ENCODE measurements at regions not wholly inside any gene's neighbourhood (a gene's known extent, or its start where the extent isn't known, plus 50 kb on each side); places are given as distances from the start of the nearest gene placed in this dataset.

GRCh38 chr18:67250776-67251424 lies 265.6 kb downstream of the DSEL start:
- no peak overlapping the region for H3K4me3 ChIP-seq (ENCODE audit: low read length in 3 of 3)
- no peak overlapping the region for H3K9ac ChIP-seq (ENCODE audit: low read depth in 1 of 3, low read length in 3 of 3)
- H3K9me3 ChIP-seq (ENCODE audit: control insufficient read depth in 3 of 3, low read length in 3 of 3), result no peaks in the 10 kb centered on the region
- H3K27ac ChIP-seq (ENCODE audit: low read depth, low read length), result no peak overlapping the region
- H3K4me1 ChIP-seq (ENCODE audit: control insufficient read depth in 3 of 3, insufficient read depth in 3 of 3, low read length in 3 of 3), result no peaks in the 10 kb centered on the region
- no peaks in the 10 kb centered on the region for H3K27me3 ChIP-seq (ENCODE audit: control insufficient read depth in 3 of 3, insufficient read depth in 3 of 3, low read length in 3 of 3)
- H3K36me3 ChIP-seq (ENCODE audit: control insufficient read depth in 3 of 3, insufficient read depth in 3 of 3, low read length in 3 of 3), result no peaks in the 10 kb centered on the region

- Histone ChIP-seq H3K27ac (ENCODE audit: low read depth, low read length) (no peak overlapping the region), H3K4me3 (ENCODE audit: low read length in 3 of 3) (peak overlapping the region in 1 of 3 donors; percentile 38), H3K9me3 (ENCODE audit: control insufficient read depth in 3 of 3, low read length in 3 of 3) (no peaks in the 10 kb centered on the region), H3K9ac (ENCODE audit: low read depth in 1 of 3, low read length in 3 of 3) (peak overlapping the region in 1 of 3 donors; percentile 3), H3K27me3 (ENCODE audit: control insufficient read depth in 3 of 3, insufficient read depth in 3 of 3, low read length in 3 of 3) (no peaks in the 10 kb centered on the region), H3K4me1 (ENCODE audit: control insufficient read depth in 3 of 3, insufficient read depth in 3 of 3, low read length in 3 of 3) (no peaks in the 10 kb centered on the region), H3K36me3 (ENCODE audit: control insufficient read depth in 3 of 3, insufficient read depth in 3 of 3, low read length in 3 of 3) (no peaks in the 10 kb centered on the region)
Measured at GRCh38 chr18:67243799-67244587, 272.5 kb downstream of the DSEL start.

- Histone ChIP-seq H3K4me3 (ENCODE audit: low read length in 3 of 3) (no peak overlapping the region), H3K9ac (ENCODE audit: low read depth in 1 of 3, low read length in 3 of 3) (no peak overlapping the region), H3K27me3 (ENCODE audit: control insufficient read depth in 3 of 3, insufficient read depth in 3 of 3, low read length in 3 of 3) (no peaks in the 10 kb centered on the region), H3K27ac (ENCODE audit: low read depth, low read length) (no peak overlapping the region), H3K4me1 (ENCODE audit: control insufficient read depth in 3 of 3, insufficient read depth in 3 of 3, low read length in 3 of 3) (no peaks in the 10 kb centered on the region), H3K36me3 (ENCODE audit: control insufficient read depth in 3 of 3, insufficient read depth in 3 of 3, low read length in 3 of 3) (no peaks in the 10 kb centered on the region), H3K9me3 (ENCODE audit: control insufficient read depth in 3 of 3, low read length in 3 of 3) (no peaks in the 10 kb centered on the region)
Measured at GRCh38 chr18:67242001-67242400, 274.5 kb downstream of the DSEL start.

- H3K4me1 ChIP-seq (ENCODE audit: control insufficient read depth in 3 of 3, insufficient read depth in 3 of 3, low read length in 3 of 3), result no peaks in the 10 kb centered on the region
- no peaks in the 10 kb centered on the region for H3K36me3 ChIP-seq (ENCODE audit: control insufficient read depth in 3 of 3, insufficient read depth in 3 of 3, low read length in 3 of 3)
Measured at GRCh38 chr18:67241299-67241698, 275.2 kb downstream of the DSEL start.

GRCh38 chr18:67239826-67240225 lies 276.7 kb downstream of the DSEL start:
- H3K9ac ChIP-seq (ENCODE audit: low read depth in 1 of 3, low read length in 3 of 3), result no peak overlapping the region

More at GRCh38 chr18:67241299-67241698, 275.2 kb downstream of the DSEL start:
- Histone ChIP-seq H3K27me3 (ENCODE audit: control insufficient read depth in 3 of 3, insufficient read depth in 3 of 3, low read length in 3 of 3) (no peaks in the 10 kb centered on the region), H3K27ac (ENCODE audit: low read depth, low read length) (no peak overlapping the region), H3K9me3 (ENCODE audit: control insufficient read depth in 3 of 3, low read length in 3 of 3) (no peaks in the 10 kb centered on the region), H3K9ac (ENCODE audit: low read depth in 1 of 3, low read length in 3 of 3) (no peak overlapping the region), H3K4me3 (ENCODE audit: low read length in 3 of 3) (no peak overlapping the region)

GRCh38 chr18:67232991-67233390 lies 283.5 kb downstream of the DSEL start:
- H3K4me3 ChIP-seq (ENCODE audit: low read length in 3 of 3), result no peak overlapping the region
- H3K27ac ChIP-seq (ENCODE audit: low read depth, low read length), result no peak overlapping the region
- H3K4me1 ChIP-seq (ENCODE audit: control insufficient read depth in 3 of 3, insufficient read depth in 3 of 3, low read length in 3 of 3), result no peaks in the 10 kb centered on the region
- no peaks in the 10 kb centered on the region for H3K36me3 ChIP-seq (ENCODE audit: control insufficient read depth in 3 of 3, insufficient read depth in 3 of 3, low read length in 3 of 3)
- no peaks in the 10 kb centered on the region for H3K9me3 ChIP-seq (ENCODE audit: control insufficient read depth in 3 of 3, low read length in 3 of 3)
- no peak overlapping the region for H3K9ac ChIP-seq (ENCODE audit: low read depth in 1 of 3, low read length in 3 of 3)
- no peaks in the 10 kb centered on the region for H3K27me3 ChIP-seq (ENCODE audit: control insufficient read depth in 3 of 3, insufficient read depth in 3 of 3, low read length in 3 of 3)

More at GRCh38 chr18:67239826-67240225, 276.7 kb downstream of the DSEL start:
- Histone ChIP-seq H3K9me3 (ENCODE audit: control insufficient read depth in 3 of 3, low read length in 3 of 3) (no peaks in the 10 kb centered on the region), H3K4me1 (ENCODE audit: control insufficient read depth in 3 of 3, insufficient read depth in 3 of 3, low read length in 3 of 3) (no peaks in the 10 kb centered on the region), H3K4me3 (ENCODE audit: low read length in 3 of 3) (no peak overlapping the region), H3K27me3 (ENCODE audit: control insufficient read depth in 3 of 3, insufficient read depth in 3 of 3, low read length in 3 of 3) (no peaks in the 10 kb centered on the region), H3K36me3 (ENCODE audit: control insufficient read depth in 3 of 3, insufficient read depth in 3 of 3, low read length in 3 of 3) (no peaks in the 10 kb centered on the region), H3K27ac (ENCODE audit: low read depth, low read length) (no peak overlapping the region)

- Histone ChIP-seq H3K9ac (ENCODE audit: low read depth in 1 of 3, low read length in 3 of 3) (no peak overlapping the region), H3K27ac (ENCODE audit: low read depth, low read length) (no peak overlapping the region), H3K36me3 (ENCODE audit: control insufficient read depth in 3 of 3, insufficient read depth in 3 of 3, low read length in 3 of 3) (no peaks in the 10 kb centered on the region), H3K4me3 (ENCODE audit: low read length in 3 of 3) (no peak overlapping the region), H3K4me1 (ENCODE audit: control insufficient read depth in 3 of 3, insufficient read depth in 3 of 3, low read length in 3 of 3) (no peaks in the 10 kb centered on the region), H3K27me3 (ENCODE audit: control insufficient read depth in 3 of 3, insufficient read depth in 3 of 3, low read length in 3 of 3) (no peaks in the 10 kb centered on the region), H3K9me3 (ENCODE audit: control insufficient read depth in 3 of 3, low read length in 3 of 3) (no peaks in the 10 kb centered on the region)
Measured at GRCh38 chr18:67232406-67232805, 284.1 kb downstream of the DSEL start.

- H3K27ac ChIP-seq (ENCODE audit: low read depth, low read length), result no peak overlapping the region
- H3K4me3 ChIP-seq (ENCODE audit: low read length in 3 of 3), result no peak overlapping the region
- H3K27me3 ChIP-seq (ENCODE audit: control insufficient read depth in 3 of 3, insufficient read depth in 3 of 3, low read length in 3 of 3), result no peaks in the 10 kb centered on the region
- no peaks in the 10 kb centered on the region for H3K4me1 ChIP-seq (ENCODE audit: control insufficient read depth in 3 of 3, insufficient read depth in 3 of 3, low read length in 3 of 3)
- H3K36me3 ChIP-seq (ENCODE audit: control insufficient read depth in 3 of 3, insufficient read depth in 3 of 3, low read length in 3 of 3), result no peaks in the 10 kb centered on the region
- H3K9ac ChIP-seq (ENCODE audit: low read depth in 1 of 3, low read length in 3 of 3), result no peak overlapping the region
- H3K9me3 ChIP-seq (ENCODE audit: control insufficient read depth in 3 of 3, low read length in 3 of 3), result no peaks in the 10 kb centered on the region
Measured at GRCh38 chr18:67222887-67223286, 293.6 kb downstream of the DSEL start.

GRCh38 chr18:67219821-67220220 lies 296.7 kb downstream of the DSEL start:
- Histone ChIP-seq H3K27me3 (ENCODE audit: control insufficient read depth in 3 of 3, insufficient read depth in 3 of 3, low read length in 3 of 3) (no peaks in the 10 kb centered on the region), H3K27ac (ENCODE audit: low read depth, low read length) (no peak overlapping the region), H3K9ac (ENCODE audit: low read depth in 1 of 3, low read length in 3 of 3) (no peak overlapping the region), H3K36me3 (ENCODE audit: control insufficient read depth in 3 of 3, insufficient read depth in 3 of 3, low read length in 3 of 3) (no peaks in the 10 kb centered on the region), H3K9me3 (ENCODE audit: control insufficient read depth in 3 of 3, low read length in 3 of 3) (no peaks in the 10 kb centered on the region), H3K4me1 (ENCODE audit: control insufficient read depth in 3 of 3, insufficient read depth in 3 of 3, low read length in 3 of 3) (no peaks in the 10 kb centered on the region), H3K4me3 (ENCODE audit: low read length in 3 of 3) (no peak overlapping the region)

- no peaks in the 10 kb centered on the region for H3K9me3 ChIP-seq (ENCODE audit: control insufficient read depth in 3 of 3, low read length in 3 of 3)
Measured at GRCh38 chr18:67218556-67218955, 298.0 kb downstream of the DSEL start.

More at GRCh38 chr18:67218556-67218955, 298.0 kb downstream of the DSEL start:
- Histone ChIP-seq H3K27me3 (ENCODE audit: control insufficient read depth in 3 of 3, insufficient read depth in 3 of 3, low read length in 3 of 3) (no peaks in the 10 kb centered on the region), H3K4me3 (ENCODE audit: low read length in 3 of 3) (no peak overlapping the region), H3K9ac (ENCODE audit: low read depth in 1 of 3, low read length in 3 of 3) (no peak overlapping the region), H3K27ac (ENCODE audit: low read depth, low read length) (no peak overlapping the region), H3K36me3 (ENCODE audit: control insufficient read depth in 3 of 3, insufficient read depth in 3 of 3, low read length in 3 of 3) (no peaks in the 10 kb centered on the region), H3K4me1 (ENCODE audit: control insufficient read depth in 3 of 3, insufficient read depth in 3 of 3, low read length in 3 of 3) (no peaks in the 10 kb centered on the region)
